PC-9 (cell line): ENCODE measurements at regions not wholly inside any gene's neighbourhood (a gene's known extent, or its start where the extent isn't known, plus 50 kb on each side); places are given as distances from the start of the nearest gene placed in this dataset.

Experiments
- EZH2 ChIP-seq: fragments of 200-600 bp; sonication (generic); IDR thresholded peaks from 2 replicates; pipeline ENCODE4 v1.8.0; 2017; ENCODE audit warnings: antibody characterized with exemption, low read depth
- TF ChIP-seq, protein P1 (sequence below): fragments of 200-600 bp; sonication (generic); conservative IDR thresholded peaks from 2 replicates; pipeline ENCODE4 v1.6.1; 2017; ENCODE audit warnings: mixed run types, antibody characterized with exemption, mild to moderate bottlenecking, moderate library complexity

DNA sequence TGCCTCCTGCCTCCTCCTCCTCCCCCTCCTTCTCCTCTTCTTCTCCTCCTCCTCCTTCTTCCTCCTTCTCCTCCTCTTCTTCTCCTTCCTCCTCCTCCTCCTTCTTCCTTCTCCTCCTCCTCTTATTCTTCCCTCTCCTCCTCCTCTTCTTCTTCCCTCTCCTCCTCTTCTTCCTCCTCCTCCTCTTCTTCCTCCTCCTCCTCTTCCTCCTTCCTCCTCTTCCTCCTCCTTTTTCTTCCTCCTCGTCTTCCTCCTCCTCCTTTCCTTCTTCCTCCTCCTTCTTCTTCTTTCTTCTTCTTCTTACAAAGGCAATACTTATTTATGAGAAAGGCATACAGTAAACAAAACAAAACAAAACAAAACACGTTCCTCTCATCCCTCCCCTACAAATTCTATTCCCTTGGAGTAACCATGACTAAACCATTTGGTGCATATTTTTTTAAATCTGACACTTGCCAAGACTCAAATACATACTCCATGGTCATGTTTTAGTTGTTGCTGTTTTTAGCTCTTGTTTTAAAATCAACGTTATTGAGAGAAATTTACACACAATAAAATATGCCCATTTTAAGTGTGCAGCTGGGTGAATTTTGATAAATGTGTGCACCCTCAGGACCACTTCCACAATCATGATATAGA lies 135.6 kb downstream of the FOXD1 start:
- TF ChIP-seq, protein P1, sequence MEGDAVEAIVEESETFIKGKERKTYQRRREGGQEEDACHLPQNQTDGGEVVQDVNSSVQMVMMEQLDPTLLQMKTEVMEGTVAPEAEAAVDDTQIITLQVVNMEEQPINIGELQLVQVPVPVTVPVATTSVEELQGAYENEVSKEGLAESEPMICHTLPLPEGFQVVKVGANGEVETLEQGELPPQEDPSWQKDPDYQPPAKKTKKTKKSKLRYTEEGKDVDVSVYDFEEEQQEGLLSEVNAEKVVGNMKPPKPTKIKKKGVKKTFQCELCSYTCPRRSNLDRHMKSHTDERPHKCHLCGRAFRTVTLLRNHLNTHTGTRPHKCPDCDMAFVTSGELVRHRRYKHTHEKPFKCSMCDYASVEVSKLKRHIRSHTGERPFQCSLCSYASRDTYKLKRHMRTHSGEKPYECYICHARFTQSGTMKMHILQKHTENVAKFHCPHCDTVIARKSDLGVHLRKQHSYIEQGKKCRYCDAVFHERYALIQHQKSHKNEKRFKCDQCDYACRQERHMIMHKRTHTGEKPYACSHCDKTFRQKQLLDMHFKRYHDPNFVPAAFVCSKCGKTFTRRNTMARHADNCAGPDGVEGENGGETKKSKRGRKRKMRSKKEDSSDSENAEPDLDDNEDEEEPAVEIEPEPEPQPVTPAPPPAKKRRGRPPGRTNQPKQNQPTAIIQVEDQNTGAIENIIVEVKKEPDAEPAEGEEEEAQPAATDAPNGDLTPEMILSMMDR, result no peak
- TF ChIP-seq EZH2, result no peak
